T-helper 1 cell treated with Interleukin-12 subunit alpha and Interleukin-12 subunit beta and Interleukin-4 antibody, amounts not matched to agents 30 μg/mL and 1 μg/mL, for 36 hours (primary cell): ENCODE measurements at regions not wholly inside any gene's neighbourhood (a gene's known extent, or its start where the extent isn't known, plus 50 kb on each side); places are given as distances from the start of the nearest gene placed in this dataset.

Source experiments
- H3K27ac Mint-ChIP-seq: one replicate; pipeline ENCODE4 v1.8.0; 2021; ENCODE audit warnings: mild to moderate bottlenecking, mixed read lengths
- H3K27me3 Mint-ChIP-seq: one replicate; pipeline ENCODE4 v1.8.0; 2021; ENCODE audit warnings: low read depth, mixed read lengths
- H3K36me3 Mint-ChIP-seq: one replicate; pipeline ENCODE4 v1.8.0; 2021; ENCODE audit warnings: low read depth, mixed read lengths
- H3K4me1 Mint-ChIP-seq: one replicate; pipeline ENCODE4 v1.8.0; 2021; ENCODE audit warnings: low read depth, mixed read lengths
- H3K4me3 Mint-ChIP-seq: one replicate; pipeline ENCODE4 v1.8.0; 2021; ENCODE audit warnings: mild to moderate bottlenecking, moderate library complexity, mixed read lengths
- H3K9me3 Mint-ChIP-seq: one replicate; pipeline ENCODE4 v1.8.0; 2021; ENCODE audit warnings: mixed read lengths

GRCh38 chr18:10057894-10058791 is 144.3 kb downstream of the VAPA start:
- H3K36me3 Mint-ChIP-seq = no peaks in the 10 kb centered on the region
- no peak overlapping the region for H3K27ac Mint-ChIP-seq
- no peaks in the 10 kb centered on the region for H3K9me3 Mint-ChIP-seq
- peaks cover 13% of the 10 kb centered on the region for H3K27me3 Mint-ChIP-seq
- no peak overlapping the region for H3K4me3 Mint-ChIP-seq
- no peaks in the 10 kb centered on the region for H3K4me1 Mint-ChIP-seq

- H3K4me3 Mint-ChIP-seq = no peak overlapping the region
- no peak overlapping the region for H3K27ac Mint-ChIP-seq
- peaks cover 13% of the 10 kb centered on the region for H3K27me3 Mint-ChIP-seq
- H3K9me3 Mint-ChIP-seq = no peaks in the 10 kb centered on the region
- no peaks in the 10 kb centered on the region for H3K4me1 Mint-ChIP-seq
- no peaks in the 10 kb centered on the region for H3K36me3 Mint-ChIP-seq
Measured at GRCh38 chr18:10059610-10060468, 146.0 kb downstream of the VAPA start.

- H3K36me3 Mint-ChIP-seq = no peaks in the 10 kb centered on the region
- H3K4me3 Mint-ChIP-seq = no peak overlapping the region
- H3K27ac Mint-ChIP-seq = no peak overlapping the region
- H3K27me3 Mint-ChIP-seq = peaks cover 13% of the 10 kb centered on the region
- no peaks in the 10 kb centered on the region for H3K4me1 Mint-ChIP-seq
- H3K9me3 Mint-ChIP-seq = no peaks in the 10 kb centered on the region
Measured at GRCh38 chr18:10060469-10060782, 146.6 kb downstream of the VAPA start.

- no peak overlapping the region for H3K27ac Mint-ChIP-seq
- H3K4me3 Mint-ChIP-seq = no peak overlapping the region
- H3K27me3 Mint-ChIP-seq = peaks cover 13% of the 10 kb centered on the region
- no peaks in the 10 kb centered on the region for H3K9me3 Mint-ChIP-seq
- H3K4me1 Mint-ChIP-seq = no peaks in the 10 kb centered on the region
- no peaks in the 10 kb centered on the region for H3K36me3 Mint-ChIP-seq
Measured at GRCh38 chr18:10060841-10061240, 147.0 kb downstream of the VAPA start.

GRCh38 chr18:10061566-10062140 is 147.8 kb downstream of the VAPA start:
- Mint-ChIP-seq H3K9me3 (no peaks in the 10 kb centered on the region), H3K27ac (no peak overlapping the region), H3K4me3 (no peak overlapping the region), H3K27me3 (peaks cover 13% of the 10 kb centered on the region), H3K36me3 (no peaks in the 10 kb centered on the region), H3K4me1 (no peaks in the 10 kb centered on the region)

DNA sequence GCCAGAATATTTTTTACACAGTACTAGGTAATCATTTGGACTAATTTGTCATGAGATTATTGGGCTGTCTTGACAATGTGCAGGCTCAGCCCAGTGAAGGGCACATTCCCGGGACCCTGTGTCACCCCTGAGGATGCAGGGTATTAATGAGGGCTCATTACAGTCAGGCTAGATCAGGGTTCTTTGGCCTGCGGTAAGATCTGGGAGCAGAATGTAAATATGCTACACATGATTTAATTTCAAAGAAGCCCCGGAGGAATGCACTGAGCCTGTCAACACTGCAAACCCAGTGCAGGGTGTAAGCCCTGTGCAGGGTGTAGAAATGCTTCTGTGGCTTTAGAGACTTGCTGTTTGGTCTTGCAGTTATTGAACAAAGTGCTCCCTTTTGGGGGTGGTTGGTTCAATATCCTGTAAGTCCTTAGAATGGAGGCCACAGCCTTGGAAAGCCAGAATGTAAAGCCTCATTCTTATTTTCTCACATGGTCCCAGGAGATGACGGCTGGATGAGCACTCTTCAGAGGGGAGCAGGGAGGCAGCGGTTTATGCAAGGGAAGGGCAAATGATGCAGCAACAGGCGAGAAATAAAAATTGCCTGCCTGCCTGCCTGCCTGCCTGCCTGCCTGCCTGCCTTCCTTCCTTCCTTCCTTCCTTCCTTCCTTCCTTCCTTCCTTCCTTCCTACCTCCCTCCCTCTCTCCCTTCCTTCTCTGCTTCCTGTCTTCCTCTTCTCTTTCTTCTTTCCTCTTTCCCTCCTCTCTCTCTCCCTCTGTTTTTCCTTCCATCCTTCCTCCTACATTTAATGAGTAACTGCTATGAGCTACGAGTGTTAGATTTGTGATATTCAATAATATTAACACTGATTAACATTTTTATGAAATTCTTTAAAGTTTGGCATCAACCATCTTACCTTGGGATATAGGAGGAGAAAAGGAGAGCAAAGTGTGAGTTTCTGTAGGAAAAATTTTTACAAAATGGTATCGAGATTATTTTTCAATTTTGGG is 148.8 kb downstream of the VAPA start:
- Mint-ChIP-seq H3K4me1 (no peaks in the 10 kb centered on the region), H3K27me3 (peaks cover 13% of the 10 kb centered on the region), H3K36me3 (no peaks in the 10 kb centered on the region), H3K27ac (no peak overlapping the region), H3K4me3 (no peak overlapping the region), H3K9me3 (no peaks in the 10 kb centered on the region)

GRCh38 chr18:10063489-10063888 is 149.7 kb downstream of the VAPA start:
- H3K9me3 Mint-ChIP-seq = no peaks in the 10 kb centered on the region
- peaks cover 13% of the 10 kb centered on the region for H3K27me3 Mint-ChIP-seq
- H3K27ac Mint-ChIP-seq = no peak overlapping the region
- no peaks in the 10 kb centered on the region for H3K4me1 Mint-ChIP-seq
- no peaks in the 10 kb centered on the region for H3K36me3 Mint-ChIP-seq
- no peak overlapping the region for H3K4me3 Mint-ChIP-seq

DNA sequence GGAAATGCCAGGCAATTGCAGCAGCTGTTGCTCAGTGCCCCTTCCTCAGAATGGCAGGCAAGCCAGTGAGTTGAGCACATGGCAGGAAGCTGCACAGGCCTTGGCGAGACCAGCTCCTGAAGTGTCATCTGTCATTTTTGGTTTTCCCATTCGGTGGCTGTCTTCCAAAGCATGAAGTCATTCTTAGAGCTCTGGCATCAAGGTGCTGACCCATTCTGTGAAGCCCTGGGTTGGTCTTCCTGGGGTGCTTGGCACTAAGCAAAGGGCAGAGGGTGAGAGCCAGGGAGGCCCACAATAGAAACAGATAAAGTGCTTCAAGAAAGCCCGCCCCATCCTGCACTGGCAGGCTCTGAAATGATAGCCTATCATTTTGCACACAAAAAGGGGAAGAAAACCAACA is 150.5 kb downstream of the VAPA start:
- Mint-ChIP-seq H3K4me1 (no peaks in the 10 kb centered on the region), H3K9me3 (no peaks in the 10 kb centered on the region), H3K36me3 (no peaks in the 10 kb centered on the region), H3K27ac (no peak overlapping the region), H3K27me3 (peaks cover 13% of the 10 kb centered on the region), H3K4me3 (no peak overlapping the region)

DNA sequence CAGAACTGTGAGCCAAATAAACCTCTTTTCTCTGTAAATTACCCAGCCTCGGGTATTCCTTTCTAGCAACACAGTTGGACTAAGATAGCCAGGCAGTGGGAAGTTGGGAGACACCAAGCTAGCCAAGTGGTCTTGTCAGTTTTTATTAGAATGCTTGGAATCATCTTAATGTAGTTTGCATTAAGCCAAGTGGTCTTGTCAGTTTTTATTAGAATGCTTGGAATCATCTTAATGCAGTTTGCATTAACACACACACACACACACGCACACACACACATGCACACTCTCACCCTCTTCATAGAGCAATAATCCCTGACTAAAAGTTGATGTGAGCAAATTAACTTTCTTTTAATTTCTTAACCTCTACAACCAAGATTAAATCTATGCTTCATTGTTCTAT is 151.5 kb downstream of the VAPA start:
- Mint-ChIP-seq H3K27ac (no peak overlapping the region), H3K4me3 (no peak overlapping the region), H3K9me3 (no peaks in the 10 kb centered on the region), H3K36me3 (no peaks in the 10 kb centered on the region), H3K27me3 (peaks cover 7% of the 10 kb centered on the region), H3K4me1 (no peaks in the 10 kb centered on the region)

GRCh38 chr18:10067670-10068659 is 154.1 kb downstream of the VAPA start:
- Mint-ChIP-seq H3K4me3 (no peak overlapping the region), H3K27ac (no peak overlapping the region), H3K4me1 (no peaks in the 10 kb centered on the region), H3K9me3 (no peaks in the 10 kb centered on the region), H3K27me3 (no peaks in the 10 kb centered on the region), H3K36me3 (no peaks in the 10 kb centered on the region)

DNA sequence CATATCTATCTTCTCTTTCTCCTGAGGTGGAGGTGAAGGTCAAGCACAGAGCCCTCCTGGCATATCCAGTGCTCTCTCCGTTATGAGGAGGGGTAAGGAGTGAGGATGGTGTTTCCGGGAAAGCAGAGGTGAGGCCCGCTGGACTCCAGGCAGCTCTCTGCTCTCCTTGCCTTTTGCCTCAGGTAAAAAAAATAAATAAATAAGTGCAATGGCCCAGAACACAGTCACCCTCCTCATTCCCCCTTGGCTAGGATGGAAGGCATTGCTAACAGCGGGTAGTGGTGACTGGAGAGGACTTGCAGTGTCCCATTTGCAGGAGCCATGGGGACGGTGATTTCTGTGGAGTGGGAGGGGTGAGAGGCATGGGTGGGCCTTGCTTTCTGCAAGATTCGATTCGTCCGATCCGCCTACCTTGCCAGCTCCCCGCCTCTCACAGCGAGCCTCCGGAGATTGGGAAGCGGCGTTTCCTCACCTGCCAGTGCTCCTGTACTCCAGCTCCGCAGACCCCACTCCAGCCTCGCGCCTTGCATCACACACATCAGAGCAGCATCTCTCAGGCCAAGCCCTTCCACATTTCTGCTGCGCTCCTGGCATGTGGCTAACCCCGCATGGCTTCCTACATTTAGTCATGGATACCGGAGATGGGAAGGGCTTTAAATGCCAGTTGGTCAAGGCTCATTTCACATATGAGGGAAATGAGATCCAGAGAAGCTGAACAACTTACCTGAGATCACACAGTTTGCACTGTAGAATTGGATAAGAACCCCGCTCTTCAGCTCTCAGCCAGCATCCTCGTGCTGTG is 155.2 kb downstream of the VAPA start:
- H3K27ac Mint-ChIP-seq = no peak overlapping the region
- H3K4me1 Mint-ChIP-seq = no peaks in the 10 kb centered on the region
- H3K27me3 Mint-ChIP-seq = no peaks in the 10 kb centered on the region
- H3K36me3 Mint-ChIP-seq = no peaks in the 10 kb centered on the region
- no peaks in the 10 kb centered on the region for H3K9me3 Mint-ChIP-seq
- no peak overlapping the region for H3K4me3 Mint-ChIP-seq

- no peaks in the 10 kb centered on the region for H3K4me1 Mint-ChIP-seq
- H3K9me3 Mint-ChIP-seq = no peaks in the 10 kb centered on the region
- H3K4me3 Mint-ChIP-seq = no peak overlapping the region
- H3K36me3 Mint-ChIP-seq = no peaks in the 10 kb centered on the region
- H3K27me3 Mint-ChIP-seq = no peaks in the 10 kb centered on the region
- no peak overlapping the region for H3K27ac Mint-ChIP-seq
Measured at GRCh38 chr18:10070561-10071000, 156.8 kb downstream of the VAPA start.
